Right lobe of liver (tissue), 4 donors: ENCODE measurements at regions not wholly inside any gene's neighbourhood (a gene's known extent, or its start where the extent isn't known, plus 50 kb on each side); places are given as distances from the start of the nearest gene placed in this dataset.

Source experiments
- POLR2A ChIP-seq: fragments of 450-650 bp; IDR thresholded peaks from one replicate; pipeline ENCODE4 v1.6.1; 2017; ENCODE audit warnings: antibody characterized with exemption, mild to moderate bottlenecking
- TF ChIP-seq, protein P1 (sequence below), 4 donors: fragments of 200-600 bp in 3 of 4; fragments of 450-650 bp in 1 of 4; IDR thresholded peaks; one replicate each; pipeline versions ENCODE4 v1.5.1 to v1.8.0; 2016 to 2022; ENCODE audit warnings: antibody characterized with exemption in 4 of 4, mild to moderate bottlenecking in 2 of 4
- donor health status: DM: no; HTN: no; CAD: no.
- donor health status: DM: no; HTN: no; CAD: no.
- donor health status: DM: no; HTN: yes; CAD: no.

DNA sequence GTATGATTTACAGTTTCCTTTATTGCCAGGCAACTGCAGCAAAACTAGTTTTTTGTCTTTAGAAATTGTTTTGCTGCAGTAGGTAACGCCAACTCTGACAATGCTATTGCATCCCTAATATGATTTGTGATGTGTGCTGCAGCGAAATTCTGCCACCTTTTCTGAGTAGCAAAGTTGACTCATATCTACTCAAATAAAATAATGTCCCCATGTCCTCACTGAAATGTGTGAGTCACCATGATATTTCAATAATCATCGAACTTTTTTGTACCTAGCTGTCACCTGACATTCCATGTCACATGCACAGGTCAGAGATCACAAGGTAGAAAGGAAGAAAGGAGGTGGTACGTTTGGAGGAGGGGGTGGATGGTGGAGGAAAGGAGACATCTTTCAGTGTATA lies 205.0 kb downstream of the RAD51AP2 start:
- TF ChIP-seq, protein P1, sequence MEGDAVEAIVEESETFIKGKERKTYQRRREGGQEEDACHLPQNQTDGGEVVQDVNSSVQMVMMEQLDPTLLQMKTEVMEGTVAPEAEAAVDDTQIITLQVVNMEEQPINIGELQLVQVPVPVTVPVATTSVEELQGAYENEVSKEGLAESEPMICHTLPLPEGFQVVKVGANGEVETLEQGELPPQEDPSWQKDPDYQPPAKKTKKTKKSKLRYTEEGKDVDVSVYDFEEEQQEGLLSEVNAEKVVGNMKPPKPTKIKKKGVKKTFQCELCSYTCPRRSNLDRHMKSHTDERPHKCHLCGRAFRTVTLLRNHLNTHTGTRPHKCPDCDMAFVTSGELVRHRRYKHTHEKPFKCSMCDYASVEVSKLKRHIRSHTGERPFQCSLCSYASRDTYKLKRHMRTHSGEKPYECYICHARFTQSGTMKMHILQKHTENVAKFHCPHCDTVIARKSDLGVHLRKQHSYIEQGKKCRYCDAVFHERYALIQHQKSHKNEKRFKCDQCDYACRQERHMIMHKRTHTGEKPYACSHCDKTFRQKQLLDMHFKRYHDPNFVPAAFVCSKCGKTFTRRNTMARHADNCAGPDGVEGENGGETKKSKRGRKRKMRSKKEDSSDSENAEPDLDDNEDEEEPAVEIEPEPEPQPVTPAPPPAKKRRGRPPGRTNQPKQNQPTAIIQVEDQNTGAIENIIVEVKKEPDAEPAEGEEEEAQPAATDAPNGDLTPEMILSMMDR (IDR thresholded peaks at IDR 0.05): no peak
- no peak for TF ChIP-seq POLR2A
